ENCODE measurements at regions not wholly inside any gene's neighbourhood (a gene's known extent, or its start where the extent isn't known, plus 50 kb on each side); places are given as distances from the start of the nearest gene placed in this dataset.

GRCh38 chr5:3827624-3828023 lies 232.0 kb downstream of the IRX1 start:
- TF ChIP-seq CTCF (IDR thresholded peaks at IDR 0.05; ENCODE audit: extremely low read depth in 1 of 2, insufficient read depth in 1 of 2, low read depth in 1 of 2, low read length in 2 of 2), result no peak
- no peak for TF ChIP-seq POLR2A (IDR thresholded peaks at IDR 0.05; ENCODE audit: low read depth, low read length)
- no peak for TF ChIP-seq POLR2AphosphoS5 (IDR thresholded peaks at IDR 0.05; ENCODE audit: insufficient read depth, low read depth, low read length)
